ENCODE measurements at regions not wholly inside any gene's neighbourhood (a gene's known extent, or its start where the extent isn't known, plus 50 kb on each side); places are given as distances from the start of the nearest gene placed in this dataset.

GRCh38 chr2:217383620-217384019 lies 523.8 kb upstream of the TNP1 start:
- no peak for TF ChIP-seq EZH2 (IDR thresholded peaks at IDR 0.05; ENCODE audit: low read length)
- DNase-seq (ENCODE audit: low read depth, low spot score) (no peak), FAIRE-seq (no peak)
- Histone ChIP-seq H3K27me3 (ENCODE audit: control insufficient read depth, extremely low read depth, insufficient read depth, low read length) (no peaks in the 10 kb centered on the region), H3K4me2 (ENCODE audit: control insufficient read depth, extremely low read depth, insufficient read depth, low read depth, low read length) (no peak overlapping the region), H2AFZ (ENCODE audit: control insufficient read depth, low read length) (no peak overlapping the region), H3K36me3 (ENCODE audit: control insufficient read depth in 2 of 2, extremely low read depth in 1 of 2, insufficient read depth in 2 of 2, low read length in 2 of 2) (no peaks in the 10 kb centered on the region), H3K4me3 (ENCODE audit: control insufficient read depth in 2 of 3, extremely low read depth in 1 of 3, insufficient read depth in 2 of 3, low read depth in 1 of 3, low read length in 3 of 3) (no peak overlapping the region), H3K4me1 (ENCODE audit: control insufficient read depth, extremely low read depth, insufficient read depth, low read length) (no peaks in the 10 kb centered on the region), H3K9ac (ENCODE audit: control insufficient read depth, extremely low read depth, insufficient read depth, low read length) (no peak overlapping the region), H3K79me2 (ENCODE audit: control insufficient read depth, insufficient read depth, low read length) (no peaks in the 10 kb centered on the region), H4K20me1 (ENCODE audit: control insufficient read depth, extremely low read depth, insufficient read depth, low read length) (no peaks in the 10 kb centered on the region), H3K27ac (ENCODE audit: control insufficient read depth, insufficient read depth, low read length) (no peak overlapping the region), H3K9me1 (ENCODE audit: control insufficient read depth, extremely low read depth, insufficient read depth, low read length) (no peaks in the 10 kb centered on the region), H3K9me3 (ENCODE audit: control insufficient read depth, low read depth, low read length) (no peaks in the 10 kb centered on the region)
- dilution Hi-C loops (cut with MboI; ENCODE audit: extremely low pct_ligation_motif_present, low sequenced_read_pairs) = no loop called here

DNA sequence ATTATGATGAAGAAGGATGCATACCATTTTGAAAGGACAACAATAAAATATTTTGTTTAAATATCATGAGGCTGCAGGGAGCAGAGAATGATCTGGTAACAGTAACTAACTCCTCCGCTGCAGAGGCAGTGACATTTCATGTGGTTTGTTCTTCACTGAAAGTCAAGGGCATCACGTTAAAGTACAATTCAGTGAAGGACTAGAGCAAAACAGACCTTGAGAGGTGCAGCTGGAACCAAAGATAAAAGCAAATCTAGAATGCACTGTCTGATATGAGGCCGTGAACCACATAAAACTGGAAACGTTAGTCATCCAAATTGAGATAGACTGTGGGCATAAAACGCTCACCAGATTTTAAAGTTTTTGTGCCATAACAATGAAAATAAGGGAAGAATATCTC lies 522.9 kb upstream of the TNP1 start:
- Histone ChIP-seq H3K27me3 (ENCODE audit: control insufficient read depth, extremely low read depth, insufficient read depth, low read length) (no peaks in the 10 kb centered on the region), H4K20me1 (ENCODE audit: control insufficient read depth, extremely low read depth, insufficient read depth, low read length) (no peaks in the 10 kb centered on the region), H3K9me3 (ENCODE audit: control insufficient read depth, low read depth, low read length) (no peaks in the 10 kb centered on the region), H3K27ac (ENCODE audit: control insufficient read depth, insufficient read depth, low read length) (no peak overlapping the region), H3K79me2 (ENCODE audit: control insufficient read depth, insufficient read depth, low read length) (no peaks in the 10 kb centered on the region), H2AFZ (ENCODE audit: control insufficient read depth, low read length) (no peak overlapping the region), H3K4me1 (ENCODE audit: control insufficient read depth, extremely low read depth, insufficient read depth, low read length) (no peaks in the 10 kb centered on the region), H3K4me2 (ENCODE audit: control insufficient read depth, extremely low read depth, insufficient read depth, low read depth, low read length) (no peak overlapping the region), H3K9me1 (ENCODE audit: control insufficient read depth, extremely low read depth, insufficient read depth, low read length) (no peaks in the 10 kb centered on the region), H3K36me3 (ENCODE audit: control insufficient read depth in 2 of 2, extremely low read depth in 1 of 2, insufficient read depth in 2 of 2, low read length in 2 of 2) (no peaks in the 10 kb centered on the region), H3K9ac (ENCODE audit: control insufficient read depth, extremely low read depth, insufficient read depth, low read length) (no peak overlapping the region), H3K4me3 (ENCODE audit: control insufficient read depth in 2 of 3, extremely low read depth in 1 of 3, insufficient read depth in 2 of 3, low read depth in 1 of 3, low read length in 3 of 3) (no peak overlapping the region)
- TF ChIP-seq EZH2 (IDR thresholded peaks at IDR 0.05; ENCODE audit: low read length) (no peak), CTCF (optimal IDR thresholded peaks at IDR 0.05 in 1 of 3, IDR thresholded peaks at IDR 0.05 in 1 of 3, conservative IDR thresholded peaks at IDR 0.05 in 1 of 3; ENCODE audit: extremely low read depth in 1 of 3, insufficient read depth in 2 of 3, low read length in 3 of 3) (no peak)
- no peak for DNase-seq (ENCODE audit: low read depth, low spot score)
- no peak for FAIRE-seq
- dilution Hi-C loops (cut with MboI; ENCODE audit: extremely low pct_ligation_motif_present, low sequenced_read_pairs) = no loop called here

DNA sequence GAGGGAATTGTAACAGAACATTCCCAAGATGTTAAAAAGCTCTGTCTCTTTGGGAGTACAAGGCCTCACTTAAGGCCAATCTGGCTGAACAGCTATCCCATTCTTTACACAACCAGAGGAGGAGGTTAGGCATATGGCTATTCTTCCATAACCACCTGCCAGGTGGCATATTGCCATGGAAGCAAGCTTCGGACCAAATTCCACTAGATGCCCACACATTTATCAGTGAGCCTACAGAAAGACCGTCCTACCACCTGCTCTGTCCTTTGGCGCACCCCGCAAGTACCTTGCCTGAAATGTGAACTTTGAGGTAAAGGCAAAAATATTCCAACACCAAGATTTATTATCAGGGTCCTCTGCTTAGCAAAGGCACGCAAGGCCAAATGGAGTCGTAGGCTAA lies 519.9 kb upstream of the TNP1 start:
- Histone ChIP-seq H3K79me2 (ENCODE audit: control insufficient read depth, insufficient read depth, low read length) (no peaks in the 10 kb centered on the region), H4K20me1 (ENCODE audit: control insufficient read depth, extremely low read depth, insufficient read depth, low read length) (no peaks in the 10 kb centered on the region), H3K4me3 (ENCODE audit: control insufficient read depth in 2 of 3, extremely low read depth in 1 of 3, insufficient read depth in 2 of 3, low read depth in 1 of 3, low read length in 3 of 3) (no peak overlapping the region), H3K36me3 (ENCODE audit: control insufficient read depth in 2 of 2, extremely low read depth in 1 of 2, insufficient read depth in 2 of 2, low read length in 2 of 2) (no peaks in the 10 kb centered on the region), H3K9me3 (ENCODE audit: control insufficient read depth, low read depth, low read length) (no peaks in the 10 kb centered on the region), H3K27ac (ENCODE audit: control insufficient read depth, insufficient read depth, low read length) (no peak overlapping the region), H3K27me3 (ENCODE audit: control insufficient read depth, extremely low read depth, insufficient read depth, low read length) (no peaks in the 10 kb centered on the region), H3K4me2 (ENCODE audit: control insufficient read depth, extremely low read depth, insufficient read depth, low read depth, low read length) (no peak overlapping the region), H3K9me1 (ENCODE audit: control insufficient read depth, extremely low read depth, insufficient read depth, low read length) (no peaks in the 10 kb centered on the region), H3K9ac (ENCODE audit: control insufficient read depth, extremely low read depth, insufficient read depth, low read length) (no peak overlapping the region), H3K4me1 (ENCODE audit: control insufficient read depth, extremely low read depth, insufficient read depth, low read length) (no peaks in the 10 kb centered on the region), H2AFZ (ENCODE audit: control insufficient read depth, low read length) (no peak overlapping the region)
- dilution Hi-C loops (cut with MboI; ENCODE audit: extremely low pct_ligation_motif_present, low sequenced_read_pairs) = no loop called here
- DNase-seq (ENCODE audit: low read depth, low spot score) = no peak
- FAIRE-seq = no peak
- TF ChIP-seq EZH2 (IDR thresholded peaks at IDR 0.05; ENCODE audit: low read length) (no peak), CTCF (optimal IDR thresholded peaks at IDR 0.05 in 1 of 3, IDR thresholded peaks at IDR 0.05 in 1 of 3, conservative IDR thresholded peaks at IDR 0.05 in 1 of 3; ENCODE audit: extremely low read depth in 1 of 3, insufficient read depth in 2 of 3, low read length in 3 of 3) (no peak)

Measured in keratinocyte (primary cell).